ENCODE measurements at regions not wholly inside any gene's neighbourhood (a gene's known extent, or its start where the extent isn't known, plus 50 kb on each side); places are given as distances from the start of the nearest gene placed in this dataset.

GRCh38 chr18:38386146-38386545 is 820.5 kb upstream of the CELF4 start:
- DNase-seq (no peak), ATAC-seq (ENCODE audit: poor library complexity) (no peak)
- intact Hi-C loops (cut with DNase I) = no loop called here

GRCh38 chr18:38369772-38370690 is 804.4 kb upstream of the CELF4 start:
- intact Hi-C loops (cut with DNase I) = no loop called here
- no peak for DNase-seq
- ATAC-seq (ENCODE audit: poor library complexity) = no peak

GRCh38 chr18:38368886-38369285 is 803.3 kb upstream of the CELF4 start:
- DNase-seq (no peak), ATAC-seq (ENCODE audit: poor library complexity) (no peak)
- intact Hi-C loops (cut with DNase I) = no loop called here

- intact Hi-C loops (cut with DNase I) = no loop called here
- ATAC-seq (ENCODE audit: poor library complexity) (no peak), DNase-seq (no peak)
These were observed 802.6 kb upstream of the CELF4 start for GRCh38 chr18:38368246-38368645.

GRCh38 chr18:38367473-38367872 is 801.9 kb upstream of the CELF4 start:
- intact Hi-C loops (cut with DNase I) = no loop called here
- DNase-seq (no peak), ATAC-seq (ENCODE audit: poor library complexity) (no peak)

DNA sequence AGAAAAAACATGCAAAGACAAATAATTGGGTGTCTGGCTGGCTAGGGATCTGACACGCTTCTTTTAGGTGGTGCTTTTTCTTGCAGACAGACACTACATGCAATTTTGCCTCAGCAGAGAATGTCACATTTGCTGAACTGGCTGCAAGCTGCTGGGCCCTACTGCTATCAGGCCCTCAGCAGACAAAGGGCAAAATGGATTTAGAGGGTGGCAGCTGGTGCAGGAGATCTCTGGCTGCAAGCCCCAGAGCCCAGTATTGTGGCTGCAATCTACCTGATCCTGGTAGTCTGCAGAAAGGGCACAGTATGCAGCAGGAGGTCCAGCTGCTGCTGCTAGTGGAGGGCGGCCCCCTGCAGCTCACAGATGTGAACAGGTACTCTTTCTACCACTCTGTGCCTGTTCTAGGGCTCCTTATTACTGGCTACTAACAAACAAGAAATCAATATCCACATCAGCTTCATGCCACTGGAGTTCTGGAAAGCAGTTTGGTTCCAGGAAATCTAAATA is 796.7 kb upstream of the CELF4 start:
- DNase-seq (no peak), ATAC-seq (ENCODE audit: poor library complexity) (no peak)
- intact Hi-C loops (cut with DNase I) = no loop called here

DNA sequence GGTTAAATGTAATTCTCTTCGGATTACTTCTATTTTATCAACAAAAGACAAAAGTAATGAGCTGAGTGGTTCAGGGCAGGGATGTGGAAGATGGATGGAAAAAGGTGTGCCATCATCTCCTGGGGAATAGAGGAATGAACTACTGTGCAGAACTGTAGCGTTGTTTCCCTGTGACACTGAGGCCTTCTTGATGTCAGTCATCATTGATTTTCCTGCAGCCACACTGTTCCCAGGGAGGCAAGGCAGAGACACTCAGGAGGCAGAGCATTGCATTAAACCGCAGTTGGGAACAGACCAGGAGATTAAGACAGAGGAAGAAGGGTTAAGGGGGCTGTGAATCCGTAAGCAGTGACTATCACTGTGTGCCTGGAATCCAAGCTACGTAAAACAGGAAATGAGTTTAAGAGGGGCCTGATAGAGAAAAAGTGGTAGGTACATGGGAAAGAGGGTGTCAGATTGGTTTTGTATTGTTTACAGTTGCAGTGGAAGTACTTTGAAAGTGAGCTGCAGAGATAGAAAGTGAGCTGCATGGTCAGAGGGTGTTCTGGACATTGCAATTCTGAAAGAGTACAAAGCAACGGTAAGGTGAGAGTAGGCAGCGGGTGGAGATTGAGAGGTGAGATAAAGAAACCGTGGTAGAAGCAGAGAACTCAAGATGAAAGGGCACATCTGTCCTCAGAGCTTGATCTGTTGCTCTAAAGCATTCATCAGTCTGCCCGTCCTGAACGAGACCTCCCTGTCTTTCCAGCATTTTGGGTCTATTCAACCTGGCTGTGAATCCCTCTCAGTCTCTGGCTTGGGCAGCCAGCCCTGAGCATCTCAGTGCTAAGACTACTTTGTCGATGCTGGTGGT is 793.4 kb upstream of the CELF4 start:
- intact Hi-C loops (cut with DNase I) = no loop called here
- no peak for ATAC-seq (ENCODE audit: poor library complexity)

DNA sequence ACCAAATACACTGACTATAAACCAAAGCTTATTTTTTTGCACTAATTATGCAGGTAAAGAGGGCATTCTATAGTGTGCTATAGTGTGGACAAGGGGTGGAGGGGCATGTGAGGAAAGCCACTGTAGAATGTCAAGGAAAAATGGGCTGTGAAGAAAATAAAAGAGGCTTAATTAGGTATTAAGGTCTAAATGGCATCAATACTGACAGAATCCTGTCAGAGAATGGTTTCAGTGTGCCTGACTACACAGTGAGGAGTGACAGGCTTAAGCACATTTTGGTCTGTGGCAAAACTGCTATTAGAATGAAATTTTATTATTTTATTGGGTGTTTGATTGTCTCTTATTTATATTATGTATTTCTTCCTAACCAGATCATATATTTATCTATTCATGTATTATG is 787.6 kb upstream of the CELF4 start:
- DNase-seq (no peak), ATAC-seq (ENCODE audit: poor library complexity) (no peak)
- intact Hi-C loops (cut with DNase I) = no loop called here

More for the DNA sequence above, 793.4 kb upstream of the CELF4 start:
- no peak for DNase-seq

DNA sequence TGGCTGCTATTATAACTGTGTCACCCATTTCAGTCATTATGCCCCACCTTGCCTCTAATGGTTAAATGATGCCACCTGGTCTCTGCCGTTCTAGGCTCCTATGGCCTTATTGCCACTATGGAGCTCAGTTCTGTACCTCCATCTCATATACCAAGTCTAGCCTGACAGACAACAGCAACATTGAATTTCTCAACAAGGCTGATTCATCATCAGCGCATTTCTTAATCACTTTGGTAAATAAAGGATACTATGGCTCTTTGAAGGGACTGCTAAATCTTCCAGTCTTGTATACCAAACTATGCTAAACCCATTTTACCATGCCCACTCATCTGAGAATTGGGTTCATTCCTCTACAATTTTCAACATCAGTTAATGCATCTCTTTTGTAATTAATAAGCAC is 784.5 kb upstream of the CELF4 start:
- intact Hi-C loops (cut with DNase I) = no loop called here
- ATAC-seq (ENCODE audit: poor library complexity) = no peak
- no peak for DNase-seq

DNA sequence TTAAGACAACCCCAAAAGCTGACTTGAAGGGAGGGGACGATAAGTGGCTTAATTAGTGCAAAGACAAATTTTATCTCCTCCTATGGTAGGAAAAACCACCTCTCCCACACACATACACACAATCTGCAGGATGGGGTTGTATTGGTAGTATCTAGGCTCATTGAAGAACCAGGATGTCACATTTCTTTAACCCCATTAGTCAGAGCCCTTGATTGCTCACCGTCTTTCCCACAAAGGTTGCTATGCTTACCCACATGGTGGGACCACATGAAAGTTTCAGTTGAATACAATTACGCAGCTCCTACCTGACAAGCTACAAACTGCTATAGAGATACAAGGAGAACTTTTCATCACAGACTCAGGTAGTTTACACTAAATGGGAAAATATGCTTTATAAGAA is 765.0 kb upstream of the CELF4 start:
- no peak for DNase-seq
- intact Hi-C loops (cut with DNase I) = no loop called here

DNA sequence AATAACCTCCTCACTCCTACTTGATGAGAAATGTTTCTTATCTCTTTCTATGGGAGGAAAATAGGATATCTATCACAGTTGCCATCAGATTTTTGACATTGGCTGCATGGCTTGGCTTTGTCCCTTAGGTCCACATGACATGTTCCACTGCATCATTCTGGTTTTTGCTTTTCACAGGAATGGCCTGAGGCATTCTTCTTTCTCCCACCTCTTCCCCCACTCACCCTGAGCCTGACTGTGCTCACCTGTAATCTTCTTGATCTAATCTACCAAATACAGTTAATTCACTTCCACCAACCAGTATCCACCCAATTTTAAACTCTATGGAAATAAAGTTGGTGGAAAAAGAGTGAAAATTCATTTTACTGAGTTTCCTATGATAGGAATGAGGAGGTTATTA is 763.5 kb upstream of the CELF4 start:
- ATAC-seq (ENCODE audit: poor library complexity) (no peak), DNase-seq (no peak)
- intact Hi-C loops (cut with DNase I) = no loop called here

More for the DNA sequence above, 765.0 kb upstream of the CELF4 start:
- ATAC-seq (ENCODE audit: poor library complexity) = no peak

GRCh38 chr18:38322206-38322605 is 756.6 kb upstream of the CELF4 start:
- no peak for DNase-seq
- intact Hi-C loops (cut with DNase I) = no loop called here

GRCh38 chr18:38321262-38321661 is 755.7 kb upstream of the CELF4 start:
- no peak for ATAC-seq (ENCODE audit: poor library complexity)
- DNase-seq = no peak
- intact Hi-C loops (cut with DNase I) = no loop called here

More at GRCh38 chr18:38322206-38322605, 756.6 kb upstream of the CELF4 start:
- ATAC-seq (ENCODE audit: poor library complexity) = no peak

GRCh38 chr18:38318416-38318815 is 752.8 kb upstream of the CELF4 start:
- DNase-seq (no peak), ATAC-seq (ENCODE audit: poor library complexity) (no peak)
- intact Hi-C loops (cut with DNase I) = no loop called here

GRCh38 chr18:38313831-38314230 is 748.2 kb upstream of the CELF4 start:
- ATAC-seq (ENCODE audit: poor library complexity) (no peak), DNase-seq (no peak)
- intact Hi-C loops (cut with DNase I) = no loop called here

DNA sequence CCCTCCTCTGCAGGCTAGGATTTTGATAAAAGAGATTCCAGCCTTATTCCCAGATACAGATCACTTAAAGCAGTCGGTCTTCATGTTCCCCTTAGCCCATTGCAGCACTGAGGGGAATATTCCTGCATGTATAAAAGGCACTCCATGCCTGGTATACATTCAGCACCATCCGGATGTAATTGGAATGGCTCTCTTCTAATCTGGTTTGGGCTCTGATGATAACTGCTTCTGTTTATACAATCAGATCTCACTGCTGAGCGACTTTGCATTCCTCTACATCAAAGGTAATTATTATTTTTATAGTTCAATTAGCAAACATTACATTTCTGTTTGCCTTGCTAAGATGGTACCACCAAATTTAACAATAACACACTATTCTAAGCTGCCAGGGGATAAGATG is 746.9 kb upstream of the CELF4 start:
- intact Hi-C loops (cut with DNase I) = no loop called here
- ATAC-seq (ENCODE audit: poor library complexity) = no peak

GRCh38 chr18:38310936-38311335 is 745.3 kb upstream of the CELF4 start:
- no peak for ATAC-seq (ENCODE audit: poor library complexity)
- no peak for DNase-seq
- intact Hi-C loops (cut with DNase I) = no loop called here

More for the DNA sequence above, 746.9 kb upstream of the CELF4 start:
- DNase-seq = no peak

GRCh38 chr18:38307914-38308313 is 742.3 kb upstream of the CELF4 start:
- no peak for ATAC-seq (ENCODE audit: poor library complexity)
- intact Hi-C loops (cut with DNase I) = no loop called here
- no peak for DNase-seq

DNA sequence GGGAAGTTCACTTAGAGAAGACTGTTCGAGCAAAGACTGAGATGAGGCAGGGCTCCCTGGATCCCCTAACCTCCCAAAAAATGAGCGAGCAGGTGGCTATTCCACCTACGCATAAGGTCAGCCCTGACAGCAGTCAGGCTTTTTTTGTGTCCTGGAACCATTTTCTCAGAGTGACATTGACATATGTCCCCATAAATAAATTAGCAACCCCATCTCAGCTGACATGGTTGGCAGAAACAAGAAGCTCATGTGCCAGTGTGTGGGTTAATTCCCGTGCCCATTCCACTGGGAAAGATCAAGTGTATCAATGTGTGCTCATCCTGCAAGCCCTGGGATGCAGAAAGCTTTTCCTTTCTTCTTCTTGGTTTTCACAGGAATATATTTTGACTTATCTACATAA is 740.4 kb upstream of the CELF4 start:
- no peak for ATAC-seq (ENCODE audit: poor library complexity)
- DNase-seq = no peak
- intact Hi-C loops (cut with DNase I) = no loop called here

DNA sequence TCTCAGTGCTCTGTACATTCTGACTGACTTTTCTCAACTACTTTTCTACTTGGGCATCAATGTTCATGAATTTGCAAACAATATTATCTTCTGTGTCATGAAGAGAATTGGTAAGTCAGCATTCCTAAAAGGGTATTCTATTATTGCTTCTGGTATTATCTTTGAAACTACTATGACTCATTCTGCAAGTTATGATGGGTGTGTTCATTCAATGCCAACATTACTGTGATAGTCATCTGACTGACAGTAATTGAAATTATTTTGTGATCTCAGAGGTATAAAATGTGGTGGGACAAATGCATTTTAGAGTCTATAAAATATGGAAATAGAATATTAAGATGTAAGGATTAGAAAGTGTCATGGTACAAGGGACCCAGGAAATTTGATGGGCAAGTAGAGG is 736.0 kb upstream of the CELF4 start:
- ATAC-seq (ENCODE audit: poor library complexity) = no peak
- intact Hi-C loops (cut with DNase I) = no loop called here
- no peak for DNase-seq

Measured in Right ventricle myocardium superior (tissue), 1 donor.